OCI-LY7 (cell line): ENCODE measurements at regions not wholly inside any gene's neighbourhood (a gene's known extent, or its start where the extent isn't known, plus 50 kb on each side); places are given as distances from the start of the nearest gene placed in this dataset.

ENCODE experiments used
- BruUV-seq: library from RNA; stranded (reverse); fragments of 400-500 nt; replicated peaks from 2 replicates; lab custom pipeline; 2021; lab: Mats Ljungman, UMichigan
- CTCF ChIA-PET: fragments of 300-600 bp; sonication (Branson Sonifier 250); formaldehyde crosslinking; loops from one replicate; lab custom pipeline; 2022; ENCODE audit warnings: antibody characterized with exemption; ENCODE audit not compliant: unreplicated experiment; lab: Charles Lee
- POLR2A ChIA-PET: fragments of 300-600 bp; sonication (Branson Sonifier 250); formaldehyde crosslinking; loops from one replicate; lab custom pipeline; 2022; ENCODE audit warnings: antibody characterized with exemption; lab: Charles Lee
- DNase-seq: peaks from one replicate; pipeline ENCODE4 v3.0.0-alpha.2; 2015; ENCODE audit warnings: low spot score
- H2AFZ ChIP-seq: fragments of 200-600 bp; sonication (generic), shearing (Covaris generic); 2 replicates; pipeline ENCODE4 v1.6.1; 2014; ENCODE audit warnings: mild to moderate bottlenecking, antibody characterized with exemption, low read length, moderate library complexity
- H3K27ac ChIP-seq: fragments of 200-600 bp; sonication (generic); 2 replicates; pipeline ENCODE4 v1.5.1; 2014; ENCODE audit warnings: mixed run types, low read depth, mild to moderate bottlenecking, moderate library complexity, low read length, inconsistent platforms; ENCODE audit not compliant: poor library complexity, severe bottlenecking
- H3K36me3 ChIP-seq: fragments of 200-600 bp; sonication (generic); 2 replicates; pipeline ENCODE4 v1.6.1; 2014; ENCODE audit warnings: mild to moderate bottlenecking, antibody characterized with exemption, low read length, moderate library complexity, mixed read lengths; ENCODE audit not compliant: insufficient read depth
- H3K4me1 ChIP-seq: fragments of 200-600 bp; sonication (generic); 2 replicates; pipeline ENCODE4 v1.5.1; 2014; ENCODE audit warnings: mild to moderate bottlenecking, low read length; ENCODE audit not compliant: insufficient read depth, poor library complexity, severe bottlenecking
- H3K4me2 ChIP-seq: fragments of 200-600 bp; sonication (generic); 2 replicates; pipeline ENCODE4 v1.6.1; 2014; ENCODE audit warnings: mild to moderate bottlenecking, low read length
- H3K4me3 ChIP-seq: fragments of 200-600 bp; sonication (generic); 2 replicates; pipeline ENCODE4 v1.5.1; 2014; ENCODE audit warnings: mild to moderate bottlenecking, low read depth, low read length; ENCODE audit not compliant: poor library complexity, severe bottlenecking
- H3K79me2 ChIP-seq: fragments of 200-600 bp; sonication (generic); 2 replicates; pipeline ENCODE4 v1.6.1; 2016; ENCODE audit warnings: low read depth, mild to moderate bottlenecking, low read length, moderate library complexity, mixed read lengths; ENCODE audit not compliant: insufficient read depth
- H3K9me2 ChIP-seq: fragments of 200-600 bp; sonication (generic); 2 replicates; pipeline ENCODE4 v1.6.1; 2016; ENCODE audit warnings: mild to moderate bottlenecking, low read length, mixed read lengths; ENCODE audit not compliant: insufficient read depth
- H3K9me3 ChIP-seq: fragments of 200-600 bp; sonication (generic); 2 replicates; pipeline ENCODE4 v1.6.1; 2014; ENCODE audit warnings: mild to moderate bottlenecking, mixed run types, low read length, mixed read lengths
- H4K20me1 ChIP-seq: fragments of 200-600 bp; sonication (generic); 2 replicates; pipeline ENCODE4 v1.6.1; 2014; ENCODE audit warnings: mild to moderate bottlenecking, antibody characterized with exemption, low read length, moderate library complexity, mixed read lengths; ENCODE audit not compliant: insufficient read depth
- EZH2phosphoT487 ChIP-seq: fragments of 200-600 bp; sonication (generic); IDR thresholded peaks from 2 replicates; pipeline ENCODE4 v1.6.1; 2018; ENCODE audit warnings: low read depth, borderline replicate concordance, mild to moderate bottlenecking, mixed run types, antibody characterized with exemption, low read length, moderate library complexity, mixed read lengths
- intact Hi-C: fragments of 100-400 bp; cut with micrococcal nuclease; formaldehyde crosslinking; loops from one replicate; pipeline ENCODE4 v1.10.0; 2022; ENCODE audit not compliant: unreplicated experiment
- TF ChIP-seq, protein P1 (sequence below): fragments of 200-600 bp; sonication (generic); conservative IDR thresholded peaks from 2 replicates; pipeline ENCODE4 v1.5.1; 2014; ENCODE audit warnings: mild to moderate bottlenecking, antibody characterized with exemption, low read length, moderate library complexity, mixed read lengths

DNA sequence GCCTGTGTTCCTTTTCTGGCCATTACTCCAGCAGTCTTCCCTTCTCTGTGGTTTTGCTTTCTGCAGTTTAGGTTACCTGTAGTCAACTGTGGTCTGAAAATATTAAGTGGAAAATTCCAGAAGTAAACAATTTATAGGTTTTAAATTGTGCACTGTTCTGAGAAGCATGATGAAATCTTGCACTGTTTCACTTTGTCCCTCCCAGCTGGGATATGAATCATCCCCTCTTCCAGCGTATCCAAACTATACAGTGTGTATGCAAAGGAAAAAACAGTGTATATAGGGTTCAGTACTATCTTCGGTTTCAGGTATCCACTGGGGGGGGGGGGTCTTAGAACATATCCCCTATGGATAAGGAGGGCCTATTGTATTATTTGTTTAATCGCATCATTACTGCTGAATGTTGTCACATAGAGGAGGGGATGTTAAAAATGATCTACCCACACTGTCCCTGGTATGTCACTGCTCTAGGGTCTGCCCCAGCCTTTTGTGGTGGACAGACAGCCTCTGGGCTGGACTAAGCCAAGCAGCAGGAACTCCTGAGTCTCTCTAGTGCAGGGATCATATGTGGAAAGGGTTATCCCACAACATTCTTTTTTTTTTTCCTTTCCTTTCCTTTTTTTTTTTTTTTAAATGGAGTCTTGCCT, 109.1 kb upstream of the MAX start:
- Histone ChIP-seq H3K27ac (peak overlapping the region; percentile 97), H3K4me1 (peaks cover 60% of the 10 kb centered on the region), H3K36me3 (no peaks in the 10 kb centered on the region), H3K9me2 (no peaks in the 10 kb centered on the region), H3K4me3 (peak overlapping the region; percentile 54), H3K79me2 (no peaks in the 10 kb centered on the region), H3K9me3 (no peaks in the 10 kb centered on the region), H2AFZ (peak overlapping the region; percentile 7; the same call in 1 of the 2 replicates), H3K4me2 (peak overlapping the region; percentile 89), H4K20me1 (no peaks in the 10 kb centered on the region)
- TF ChIP-seq, protein P1, sequence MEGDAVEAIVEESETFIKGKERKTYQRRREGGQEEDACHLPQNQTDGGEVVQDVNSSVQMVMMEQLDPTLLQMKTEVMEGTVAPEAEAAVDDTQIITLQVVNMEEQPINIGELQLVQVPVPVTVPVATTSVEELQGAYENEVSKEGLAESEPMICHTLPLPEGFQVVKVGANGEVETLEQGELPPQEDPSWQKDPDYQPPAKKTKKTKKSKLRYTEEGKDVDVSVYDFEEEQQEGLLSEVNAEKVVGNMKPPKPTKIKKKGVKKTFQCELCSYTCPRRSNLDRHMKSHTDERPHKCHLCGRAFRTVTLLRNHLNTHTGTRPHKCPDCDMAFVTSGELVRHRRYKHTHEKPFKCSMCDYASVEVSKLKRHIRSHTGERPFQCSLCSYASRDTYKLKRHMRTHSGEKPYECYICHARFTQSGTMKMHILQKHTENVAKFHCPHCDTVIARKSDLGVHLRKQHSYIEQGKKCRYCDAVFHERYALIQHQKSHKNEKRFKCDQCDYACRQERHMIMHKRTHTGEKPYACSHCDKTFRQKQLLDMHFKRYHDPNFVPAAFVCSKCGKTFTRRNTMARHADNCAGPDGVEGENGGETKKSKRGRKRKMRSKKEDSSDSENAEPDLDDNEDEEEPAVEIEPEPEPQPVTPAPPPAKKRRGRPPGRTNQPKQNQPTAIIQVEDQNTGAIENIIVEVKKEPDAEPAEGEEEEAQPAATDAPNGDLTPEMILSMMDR = no peak
- no peak for TF ChIP-seq EZH2phosphoT487
- no peak for DNase-seq
- BruUV-seq = no TSS peak
- intact Hi-C loops = no loop called here
- CTCF ChIA-PET = no interaction called here
- POLR2A ChIA-PET = interaction anchor here (0.7 to 1.3 kb wide), 5 partner anchors 15 to 524 kb away, joined by 3 to 5 read pairs (median 3); no protein-coding TSS in a partner anchor

DNA sequence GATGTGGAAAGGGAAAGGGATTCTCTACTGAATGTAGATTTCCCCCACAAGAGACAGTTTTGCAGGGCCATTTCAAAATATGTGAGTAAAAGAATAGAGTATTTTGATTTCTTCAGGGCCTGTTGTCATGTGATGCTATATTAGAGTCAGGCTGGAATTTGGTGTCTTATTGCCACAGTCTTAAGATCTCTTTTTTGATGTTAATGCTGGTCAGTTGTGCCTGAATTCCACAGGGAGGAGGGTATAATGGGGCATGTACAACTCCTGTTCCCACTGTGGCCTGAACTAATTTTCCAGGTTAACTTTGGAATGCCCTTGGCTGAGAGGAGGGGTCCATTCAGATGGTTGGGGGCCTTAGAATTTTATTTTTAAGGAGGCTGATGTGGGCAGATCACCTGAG, 111.0 kb upstream of the MAX start:
- no TSS peak for BruUV-seq
- CTCF ChIA-PET = interaction anchor here (0.7 kb wide), 1 partner anchor 348 kb away, joined by 4 read pairs; no protein-coding TSS in a partner anchor
- intact Hi-C loops = no loop called here

More for the DNA sequence above, 111.0 kb upstream of the MAX start:
- no peak overlapping the region for H3K4me3 ChIP-seq
- POLR2A ChIA-PET = interaction anchor here (1.3 kb wide), 1 partner anchor 13 kb away, joined by 3 read pairs; no protein-coding TSS in a partner anchor
- no peaks in the 10 kb centered on the region for H3K9me3 ChIP-seq
- TF ChIP-seq EZH2phosphoT487 = no peak
- TF ChIP-seq, protein P1 = no peak
- no peaks in the 10 kb centered on the region for H3K36me3 ChIP-seq
- no peaks in the 10 kb centered on the region for H3K79me2 ChIP-seq
- H2AFZ ChIP-seq = no peak overlapping the region
- no peak for DNase-seq
- H3K4me1 ChIP-seq = peaks cover 42% of the 10 kb centered on the region
- H4K20me1 ChIP-seq = no peaks in the 10 kb centered on the region
- H3K4me2 ChIP-seq = no peak overlapping the region
- no peak overlapping the region for H3K27ac ChIP-seq
- no peaks in the 10 kb centered on the region for H3K9me2 ChIP-seq
